BLaER1 (cell line): ENCODE measurements at regions not wholly inside any gene's neighbourhood (a gene's known extent, or its start where the extent isn't known, plus 50 kb on each side); places are given as distances from the start of the nearest gene placed in this dataset.

Source experiments
- H3K27ac ChIP-seq: shearing (Covaris generic); formaldehyde crosslinking; 2 replicates; pipeline ENCODE4 v1.8.1; 2022
- H3K27me3 ChIP-seq: shearing (Covaris generic); formaldehyde crosslinking; 2 replicates; pipeline ENCODE4 v1.8.1; 2022
- H3K36me3 ChIP-seq: shearing (Covaris generic); formaldehyde crosslinking; 2 replicates; pipeline ENCODE4 v1.8.1; 2022
- H3K4me1 ChIP-seq: shearing (Covaris generic); formaldehyde crosslinking; 2 replicates; pipeline ENCODE4 v1.8.1; 2022
- H3K4me2 ChIP-seq: shearing (Covaris generic); formaldehyde crosslinking; 2 replicates; pipeline ENCODE4 v1.8.1; 2022
- H3K4me3 ChIP-seq: shearing (Covaris generic); formaldehyde crosslinking; 2 replicates; pipeline ENCODE4 v1.8.1; 2022
- H3K9ac ChIP-seq: shearing (Covaris generic); formaldehyde crosslinking; 2 replicates; pipeline ENCODE4 v1.8.1; 2022
- H3K9me3 ChIP-seq: shearing (Covaris generic); formaldehyde crosslinking; 2 replicates; pipeline ENCODE4 v1.8.1; 2022
- H4K20me1 ChIP-seq: shearing (Covaris generic); formaldehyde crosslinking; 2 replicates; pipeline ENCODE4 v1.8.1; 2022
- Cebpa-rat ChIP-seq: shearing (Covaris generic); IDR thresholded peaks from 2 replicates; pipeline ENCODE4 v1.8.1; 2022

- Histone ChIP-seq H3K4me3 (no peak overlapping the region), H3K27ac (no peak overlapping the region), H3K27me3 (no peaks in the 10 kb centered on the region), H3K9ac (no peak overlapping the region), H3K36me3 (no peaks in the 10 kb centered on the region), H3K4me2 (no peak overlapping the region), H3K4me1 (no peaks in the 10 kb centered on the region), H3K9me3 (no peaks in the 10 kb centered on the region), H4K20me1 (no peaks in the 10 kb centered on the region)
- TF ChIP-seq Cebpa-rat: no peak
Observed at GRCh38 chr5:145118611-145119010, 716.5 kb downstream of the PRELID2 start.

GRCh38 chr5:145118127-145118526 is 717.0 kb downstream of the PRELID2 start:
- Histone ChIP-seq H3K27ac (no peak overlapping the region), H3K36me3 (no peaks in the 10 kb centered on the region), H3K4me3 (no peak overlapping the region), H3K4me1 (no peaks in the 10 kb centered on the region), H4K20me1 (no peaks in the 10 kb centered on the region), H3K9ac (no peak overlapping the region), H3K9me3 (no peaks in the 10 kb centered on the region), H3K4me2 (no peak overlapping the region), H3K27me3 (no peaks in the 10 kb centered on the region)
- TF ChIP-seq Cebpa-rat: no peak

GRCh38 chr5:145117285-145117684 is 717.9 kb downstream of the PRELID2 start:
- H3K4me2 ChIP-seq: no peak overlapping the region

DNA sequence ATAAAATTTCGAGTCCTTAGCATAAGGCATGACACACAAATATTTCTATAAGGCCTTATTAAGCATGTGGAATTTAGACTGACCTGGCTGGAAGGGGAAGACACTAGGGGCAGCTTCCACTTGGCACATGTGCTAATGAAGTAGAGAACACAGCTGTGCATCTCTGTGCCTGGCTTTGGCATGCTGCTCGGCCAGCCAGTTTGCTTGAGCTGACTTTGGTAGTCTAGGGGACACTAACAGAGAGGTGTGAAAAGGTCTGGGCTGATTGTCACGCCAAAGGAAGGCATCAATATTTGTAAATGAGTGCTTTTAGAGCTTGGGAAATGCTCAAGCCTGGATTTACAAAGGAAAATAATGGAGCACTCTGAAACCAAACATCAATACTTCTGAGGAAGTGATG is 723.7 kb downstream of the PRELID2 start:
- Histone ChIP-seq H3K4me1 (no peaks in the 10 kb centered on the region), H3K4me2 (no peak overlapping the region), H3K27me3 (no peaks in the 10 kb centered on the region), H3K4me3 (no peak overlapping the region), H3K9ac (no peak overlapping the region), H3K9me3 (no peaks in the 10 kb centered on the region), H3K27ac (no peak overlapping the region), H4K20me1 (no peaks in the 10 kb centered on the region), H3K36me3 (no peaks in the 10 kb centered on the region)
- no peak for TF ChIP-seq Cebpa-rat

More at GRCh38 chr5:145117285-145117684, 717.9 kb downstream of the PRELID2 start:
- Histone ChIP-seq H3K9ac (no peak overlapping the region), H3K9me3 (no peaks in the 10 kb centered on the region), H3K4me3 (no peak overlapping the region), H3K27me3 (no peaks in the 10 kb centered on the region), H4K20me1 (no peaks in the 10 kb centered on the region), H3K27ac (no peak overlapping the region), H3K36me3 (no peaks in the 10 kb centered on the region), H3K4me1 (no peaks in the 10 kb centered on the region)
- no peak for TF ChIP-seq Cebpa-rat

DNA sequence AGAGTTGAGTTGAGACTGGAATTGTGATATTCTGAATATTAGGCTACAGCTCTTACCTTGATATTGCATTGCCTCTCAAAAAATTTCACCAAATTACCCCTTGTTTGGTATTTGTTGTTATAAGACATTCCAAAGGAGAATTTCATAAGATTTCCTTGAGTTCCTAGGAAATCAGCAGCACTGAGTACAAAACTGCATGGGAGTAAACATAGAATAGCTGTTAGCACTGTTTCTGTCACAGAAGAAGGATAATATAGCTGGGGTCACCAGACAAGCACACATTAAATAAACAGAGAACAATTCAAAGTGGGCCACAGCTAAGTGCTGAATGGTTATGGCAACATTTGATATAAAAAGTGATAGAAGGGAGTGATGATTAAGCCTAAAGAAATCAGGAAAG is 724.3 kb downstream of the PRELID2 start:
- no peak for TF ChIP-seq Cebpa-rat
- Histone ChIP-seq H4K20me1 (no peaks in the 10 kb centered on the region), H3K9me3 (no peaks in the 10 kb centered on the region), H3K4me2 (no peak overlapping the region), H3K9ac (no peak overlapping the region), H3K27me3 (no peaks in the 10 kb centered on the region), H3K27ac (no peak overlapping the region), H3K4me1 (no peaks in the 10 kb centered on the region), H3K4me3 (no peak overlapping the region), H3K36me3 (no peaks in the 10 kb centered on the region)

GRCh38 chr5:145110181-145110580 is 725.0 kb downstream of the PRELID2 start:
- H3K9me3 ChIP-seq: no peaks in the 10 kb centered on the region
- H3K27me3 ChIP-seq: no peaks in the 10 kb centered on the region
- no peak overlapping the region for H3K4me2 ChIP-seq
- no peak for TF ChIP-seq Cebpa-rat
- no peak overlapping the region for H3K27ac ChIP-seq
- H4K20me1 ChIP-seq: no peaks in the 10 kb centered on the region
- no peak overlapping the region for H3K4me3 ChIP-seq
- no peaks in the 10 kb centered on the region for H3K4me1 ChIP-seq
- no peaks in the 10 kb centered on the region for H3K36me3 ChIP-seq
- no peak overlapping the region for H3K9ac ChIP-seq

DNA sequence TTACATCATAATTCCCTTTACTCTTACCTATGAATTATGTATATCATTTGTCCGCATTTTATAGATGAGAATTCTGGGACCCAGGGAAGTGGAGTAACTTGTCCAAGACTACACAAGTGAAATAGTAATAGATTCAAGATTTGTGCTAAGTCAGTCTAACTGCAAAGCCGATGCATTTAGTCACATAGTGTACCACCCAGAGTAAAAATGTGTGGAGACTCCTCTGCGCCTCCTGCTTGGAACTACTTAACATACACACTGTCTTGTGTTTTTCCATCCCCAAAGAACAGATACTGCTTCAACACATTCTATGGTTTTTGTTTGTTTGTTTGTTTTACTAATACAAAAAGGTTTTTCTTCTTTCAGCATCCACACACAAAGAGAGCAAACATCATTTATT is 729.8 kb downstream of the PRELID2 start:
- H3K27me3 ChIP-seq: no peaks in the 10 kb centered on the region
- H3K9ac ChIP-seq: no peak overlapping the region
- no peak overlapping the region for H3K4me3 ChIP-seq
- H3K9me3 ChIP-seq: no peaks in the 10 kb centered on the region
- H3K27ac ChIP-seq: no peak overlapping the region
- no peak overlapping the region for H3K4me2 ChIP-seq
- TF ChIP-seq Cebpa-rat: no peak
- no peaks in the 10 kb centered on the region for H3K36me3 ChIP-seq
- H3K4me1 ChIP-seq: no peaks in the 10 kb centered on the region
- H4K20me1 ChIP-seq: no peaks in the 10 kb centered on the region

DNA sequence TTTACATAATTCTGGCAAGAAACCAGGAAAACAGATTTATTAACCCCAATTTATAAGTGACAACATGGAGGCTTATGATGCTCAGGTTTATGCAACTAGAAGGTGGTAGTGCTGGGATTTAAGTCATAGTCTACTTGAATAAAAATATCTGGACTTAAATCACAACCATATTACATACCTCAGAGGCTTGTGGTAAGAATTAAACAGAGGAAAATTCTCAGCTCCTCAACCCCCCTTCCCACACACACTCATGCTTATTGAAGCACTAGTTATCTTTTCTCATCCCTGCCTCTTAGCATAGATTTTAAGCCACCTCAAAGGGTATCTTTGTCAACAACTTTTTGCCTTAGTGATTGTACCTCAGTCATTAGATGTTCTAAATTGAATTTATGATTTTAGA is 731.0 kb downstream of the PRELID2 start:
- no peaks in the 10 kb centered on the region for H4K20me1 ChIP-seq
- no peaks in the 10 kb centered on the region for H3K27me3 ChIP-seq
- no peaks in the 10 kb centered on the region for H3K36me3 ChIP-seq
- no peaks in the 10 kb centered on the region for H3K4me1 ChIP-seq
- H3K4me2 ChIP-seq: no peak overlapping the region
- no peak for TF ChIP-seq Cebpa-rat
- H3K9ac ChIP-seq: no peak overlapping the region
- no peak overlapping the region for H3K4me3 ChIP-seq
- no peak overlapping the region for H3K27ac ChIP-seq
- H3K9me3 ChIP-seq: no peaks in the 10 kb centered on the region

- Histone ChIP-seq H3K36me3 (no peaks in the 10 kb centered on the region), H3K27ac (no peak overlapping the region), H3K27me3 (no peaks in the 10 kb centered on the region), H3K4me1 (no peaks in the 10 kb centered on the region), H4K20me1 (no peaks in the 10 kb centered on the region), H3K4me3 (no peak overlapping the region), H3K9ac (no peak overlapping the region), H3K9me3 (no peaks in the 10 kb centered on the region), H3K4me2 (no peak overlapping the region)
- no peak for TF ChIP-seq Cebpa-rat
Observed at GRCh38 chr5:145101246-145101645, 733.9 kb downstream of the PRELID2 start.

- H3K27me3 ChIP-seq: no peaks in the 10 kb centered on the region
- H3K9ac ChIP-seq: no peak overlapping the region
- no peak overlapping the region for H3K4me3 ChIP-seq
- H3K36me3 ChIP-seq: no peaks in the 10 kb centered on the region
- H3K4me1 ChIP-seq: no peaks in the 10 kb centered on the region
- H3K27ac ChIP-seq: no peak overlapping the region
- TF ChIP-seq Cebpa-rat: no peak
- H3K9me3 ChIP-seq: no peaks in the 10 kb centered on the region
- no peaks in the 10 kb centered on the region for H4K20me1 ChIP-seq
- H3K4me2 ChIP-seq: no peak overlapping the region
Observed at GRCh38 chr5:145090115-145090514, 745.0 kb downstream of the PRELID2 start.

DNA sequence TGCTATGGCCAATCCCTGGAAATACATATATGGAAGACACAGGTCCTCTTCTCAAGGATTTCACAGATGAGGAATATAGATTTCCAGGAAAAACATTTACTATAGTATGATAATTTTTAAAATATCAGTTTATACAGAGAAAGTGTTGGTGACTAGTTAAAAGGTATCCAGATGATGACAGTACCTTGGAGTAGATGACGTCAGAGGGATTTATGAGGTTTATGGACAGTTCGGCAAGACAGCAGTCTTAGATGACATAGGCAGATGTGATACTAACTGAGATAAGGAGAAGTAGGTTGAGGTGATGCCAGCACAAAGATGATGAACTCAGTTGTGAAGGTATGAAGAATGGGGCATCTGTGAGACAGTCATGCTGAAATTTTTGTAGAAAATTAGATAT is 750.3 kb downstream of the PRELID2 start:
- Histone ChIP-seq H4K20me1 (no peaks in the 10 kb centered on the region), H3K9ac (no peak overlapping the region), H3K4me3 (no peak overlapping the region), H3K27me3 (no peaks in the 10 kb centered on the region), H3K27ac (no peak overlapping the region), H3K4me1 (no peaks in the 10 kb centered on the region), H3K4me2 (no peak overlapping the region), H3K9me3 (no peaks in the 10 kb centered on the region), H3K36me3 (no peaks in the 10 kb centered on the region)
- no peak for TF ChIP-seq Cebpa-rat
